Type B pancreatic cell (in vitro differentiated cells): ENCODE measurements at regions not wholly inside any gene's neighbourhood (a gene's known extent, or its start where the extent isn't known, plus 50 kb on each side); places are given as distances from the start of the nearest gene placed in this dataset.

Experiments used
- DNase-seq: peaks from one replicate; pipeline ENCODE4 v3.0.0; 2021; ENCODE audit warnings: mixed read lengths; ENCODE audit not compliant: unreplicated experiment; ENCODE audit errors: extremely low spot score
- H3K27ac Mint-ChIP-seq: 2 replicates; pipeline ENCODE4 v1.8.0; 2021; ENCODE audit warnings: mild to moderate bottlenecking, mixed read lengths
- H3K27me3 Mint-ChIP-seq: 2 replicates; pipeline ENCODE4 v1.8.0; 2021; ENCODE audit warnings: mixed read lengths
- H3K36me3 Mint-ChIP-seq: 2 replicates; pipeline ENCODE4 v1.8.0; 2021; ENCODE audit warnings: mixed read lengths
- H3K4me1 Mint-ChIP-seq: one replicate; pipeline ENCODE4 v1.8.0; 2021; ENCODE audit warnings: mixed read lengths; ENCODE audit not compliant: unreplicated experiment
- H3K4me3 Mint-ChIP-seq: 2 replicates; pipeline ENCODE4 v1.8.0; 2021; ENCODE audit warnings: mild to moderate bottlenecking, mixed read lengths
- H3K9me3 Mint-ChIP-seq: 2 replicates; pipeline ENCODE4 v1.8.0; 2021; ENCODE audit warnings: mixed read lengths
- CTCF ChIP-seq: fragments of 200-600 bp; sonication (generic); conservative IDR thresholded peaks from 2 replicates; pipeline ENCODE4 v1.5.0; 2021; ENCODE audit warnings: antibody characterized with exemption, mild to moderate bottlenecking

- peaks cover 9% of the 10 kb centered on the region for H3K9me3 Mint-ChIP-seq
- H3K27ac Mint-ChIP-seq, result peak overlapping the region; percentile 56
- DNase-seq, result no peak
- no peak for TF ChIP-seq CTCF
- H3K4me1 Mint-ChIP-seq, result peaks cover 34% of the 10 kb centered on the region
- H3K4me3 Mint-ChIP-seq, result no peak overlapping the region
- no peaks in the 10 kb centered on the region for H3K27me3 Mint-ChIP-seq
- H3K36me3 Mint-ChIP-seq, result no peaks in the 10 kb centered on the region
Observed at GRCh38 chr15:95168951-95169431, 937.6 kb downstream of the MCTP2 start.

- Mint-ChIP-seq H3K4me1 (peaks cover 40% of the 10 kb centered on the region), H3K27me3 (no peaks in the 10 kb centered on the region), H3K4me3 (peak overlapping the region; percentile 81), H3K27ac (peak overlapping the region; percentile 80), H3K36me3 (no peaks in the 10 kb centered on the region), H3K9me3 (peaks cover 9% of the 10 kb centered on the region)
- no peak for DNase-seq
- TF ChIP-seq CTCF, result no peak
Observed at GRCh38 chr15:95169541-95170459, 938.4 kb downstream of the MCTP2 start.

DNA sequence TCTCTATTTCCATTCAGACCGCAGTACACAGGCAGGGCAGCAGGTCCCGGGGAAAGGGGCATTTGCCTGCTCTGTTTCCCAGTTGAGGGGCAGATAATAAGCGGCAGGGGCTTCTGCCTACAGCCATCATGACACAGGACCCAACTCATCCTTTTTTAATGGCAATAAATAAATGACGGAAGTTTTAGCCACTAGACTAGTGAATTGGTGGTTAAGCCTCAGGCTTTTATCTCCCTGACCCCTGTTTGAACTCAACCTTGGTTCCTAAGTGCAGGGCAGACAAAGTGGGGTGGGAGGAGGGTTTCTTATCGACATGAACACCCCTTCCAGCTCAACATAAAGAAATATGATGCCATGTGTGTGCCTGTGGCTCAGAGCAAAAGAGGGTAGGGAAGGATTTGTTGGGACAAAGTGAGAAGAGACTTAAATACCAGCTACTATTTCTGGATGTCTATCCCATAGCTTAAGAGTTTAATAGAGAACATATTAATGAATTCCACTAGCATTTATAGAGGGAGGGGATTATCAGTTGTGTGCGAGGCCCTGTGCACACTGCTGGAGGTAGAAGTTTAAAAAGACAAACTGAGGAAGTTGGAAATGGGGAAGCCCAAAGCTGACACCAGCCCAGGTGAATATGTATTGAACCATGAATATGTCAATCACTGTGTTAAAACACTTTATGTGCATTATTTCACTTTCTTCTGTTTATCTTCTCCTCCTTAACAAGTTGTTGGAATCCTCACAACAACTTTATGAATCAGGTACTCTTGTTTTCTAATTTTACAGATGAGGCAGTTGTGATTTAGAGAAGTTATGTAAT, 939.4 kb downstream of the MCTP2 start:
- Mint-ChIP-seq H3K9me3 (peaks cover 9% of the 10 kb centered on the region), H3K27me3 (no peaks in the 10 kb centered on the region), H3K27ac (peak overlapping the region; percentile 80), H3K36me3 (no peaks in the 10 kb centered on the region), H3K4me1 (peaks cover 40% of the 10 kb centered on the region), H3K4me3 (peak overlapping the region; percentile 81)
- DNase-seq, result no peak
- TF ChIP-seq CTCF, result no peak

DNA sequence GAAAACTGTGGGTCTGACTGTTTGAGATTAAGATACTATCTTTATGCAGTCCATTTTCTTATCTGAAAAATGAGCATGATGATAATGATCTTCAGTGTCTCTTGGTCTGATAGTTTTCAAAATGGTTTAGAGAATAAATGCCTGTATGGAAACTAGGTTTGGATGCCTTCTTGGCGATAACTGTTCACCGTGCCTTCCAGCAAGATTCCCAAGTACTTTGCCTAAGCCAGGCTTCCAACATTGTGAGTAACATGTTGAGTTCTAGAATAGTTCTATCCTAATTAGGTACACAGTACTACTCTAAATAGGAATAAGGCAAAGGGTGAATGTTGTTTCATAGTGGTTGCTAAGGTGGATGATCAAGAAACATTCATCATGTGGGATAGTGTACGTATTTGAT, 940.2 kb downstream of the MCTP2 start:
- Mint-ChIP-seq H3K27ac (no peak overlapping the region), H3K4me3 (no peak overlapping the region), H3K27me3 (no peaks in the 10 kb centered on the region), H3K4me1 (peaks cover 40% of the 10 kb centered on the region), H3K9me3 (peaks cover 9% of the 10 kb centered on the region), H3K36me3 (no peaks in the 10 kb centered on the region)
- no peak for TF ChIP-seq CTCF
- DNase-seq, result no peak

- Mint-ChIP-seq H3K27me3 (no peaks in the 10 kb centered on the region), H3K4me1 (peaks cover 30% of the 10 kb centered on the region), H3K4me3 (no peak overlapping the region), H3K9me3 (peaks cover 4% of the 10 kb centered on the region), H3K36me3 (no peaks in the 10 kb centered on the region), H3K27ac (no peak overlapping the region)
- no peak for DNase-seq
- no peak for TF ChIP-seq CTCF
Observed at GRCh38 chr15:95174301-95175259, 943.2 kb downstream of the MCTP2 start.
